Heart left ventricle (tissue), 13 donors: ENCODE measurements at regions not wholly inside any gene's neighbourhood (a gene's known extent, or its start where the extent isn't known, plus 50 kb on each side); places are given as distances from the start of the nearest gene placed in this dataset.

Source experiments
- POLR2A ChIP-seq, 2 donors: fragments of 450-650 bp; IDR thresholded peaks; one replicate each; pipeline ENCODE4 v1.6.1; 2017; ENCODE audit warnings: antibody characterized with exemption in 2 of 2, mild to moderate bottlenecking in 2 of 2, moderate library complexity in 2 of 2
- TF ChIP-seq, protein P1 (sequence below), 12 donors: fragments of 200-600 bp; sonication (generic) in 4 of 12; IDR thresholded peaks; one replicate each; pipeline versions ENCODE4 v1.5.0 to v1.8.0; 2018 to 2022; ENCODE audit warnings: antibody characterized with exemption in 12 of 12, mild to moderate bottlenecking in 5 of 12
- donor health status: ischemic (EF 13 %, LVEDD 7.1; RV severe dilation, severe dysfunction).
- donor health status: DM: no; HTN: yes; CAD: no.
- donor health status: DM: no; HTN: no; CAD: no.
- donor health status: ischemic (EF 25% LVEDD 6.9; RV normal size, moderate dysfunction).
- donor health status: ischemic (EF 25% LVEDD 5.7; RV mildly dilated, moderate dysfunction).
- donor health status: ischemic (EF 35%, LVEDD 5.7; RV mildly dilated, moderate dysfunction).
- donor health status: nonischemic (EF 11% LVEDD 7.7; RV severe dilation, severe dysfunction).
- donor health status: DM: yes; HTN: yes; CAD: no.
- donor health status: PGD.
- donor health status: ischemic (EF 29% LVEDD 5.4; RV normal size, mild dysfunction).
- donor health status: nonischemic (EF 23%, LVEDD 6.1; RV moderate dilation, normal function).

DNA sequence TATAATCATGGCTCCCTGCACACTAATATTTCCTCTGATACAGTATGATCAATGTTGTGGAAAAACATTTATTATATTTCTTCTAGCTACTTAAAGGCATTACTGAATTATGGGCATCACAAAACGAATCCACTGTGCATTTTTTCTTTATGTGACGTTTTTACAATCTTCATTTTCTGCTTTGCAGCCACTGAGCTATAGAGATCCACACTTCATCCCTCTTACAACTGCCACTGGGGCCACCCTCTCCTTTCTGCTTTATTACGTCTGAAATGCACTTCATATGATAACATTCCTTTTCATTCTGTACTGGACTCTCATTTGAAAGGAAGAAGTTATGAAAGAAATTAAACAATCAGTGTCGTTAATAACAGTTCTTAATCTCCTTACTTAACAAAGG, 394.5 kb upstream of the HNRNPA3 start:
- TF ChIP-seq, protein P1, sequence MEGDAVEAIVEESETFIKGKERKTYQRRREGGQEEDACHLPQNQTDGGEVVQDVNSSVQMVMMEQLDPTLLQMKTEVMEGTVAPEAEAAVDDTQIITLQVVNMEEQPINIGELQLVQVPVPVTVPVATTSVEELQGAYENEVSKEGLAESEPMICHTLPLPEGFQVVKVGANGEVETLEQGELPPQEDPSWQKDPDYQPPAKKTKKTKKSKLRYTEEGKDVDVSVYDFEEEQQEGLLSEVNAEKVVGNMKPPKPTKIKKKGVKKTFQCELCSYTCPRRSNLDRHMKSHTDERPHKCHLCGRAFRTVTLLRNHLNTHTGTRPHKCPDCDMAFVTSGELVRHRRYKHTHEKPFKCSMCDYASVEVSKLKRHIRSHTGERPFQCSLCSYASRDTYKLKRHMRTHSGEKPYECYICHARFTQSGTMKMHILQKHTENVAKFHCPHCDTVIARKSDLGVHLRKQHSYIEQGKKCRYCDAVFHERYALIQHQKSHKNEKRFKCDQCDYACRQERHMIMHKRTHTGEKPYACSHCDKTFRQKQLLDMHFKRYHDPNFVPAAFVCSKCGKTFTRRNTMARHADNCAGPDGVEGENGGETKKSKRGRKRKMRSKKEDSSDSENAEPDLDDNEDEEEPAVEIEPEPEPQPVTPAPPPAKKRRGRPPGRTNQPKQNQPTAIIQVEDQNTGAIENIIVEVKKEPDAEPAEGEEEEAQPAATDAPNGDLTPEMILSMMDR (IDR thresholded peaks at IDR 0.05), result no peak
- no peak for TF ChIP-seq POLR2A (IDR thresholded peaks at IDR 0.05)
